H1 (cell line): ENCODE measurements at regions not wholly inside any gene's neighbourhood (a gene's known extent, or its start where the extent isn't known, plus 50 kb on each side); places are given as distances from the start of the nearest gene placed in this dataset.

Source experiments
- CTCF ChIA-PET: fragments of 300-600 bp; sonication (Branson Sonifier 250); formaldehyde crosslinking; loops from one replicate; lab custom pipeline; 2021; ENCODE audit not compliant: partially characterized antibody; lab: Charles Lee
- POLR2A ChIA-PET: fragments of 300-600 bp; sonication (Branson Sonifier 250); formaldehyde crosslinking; loops from one replicate; lab custom pipeline; 2021; ENCODE audit warnings: inconsistent platforms; ENCODE audit not compliant: partially characterized antibody; lab: Charles Lee
- DNase-seq, 2 experiments: peaks; one replicate each; pipeline versions ENCODE4 v3.0.0 to v3.0.0-alpha.2; 2010 to 2022; ENCODE audit warnings: low spot score in 2 of 2, low read depth in 1 of 2, mixed read lengths in 1 of 2
- FAIRE-seq: peaks from 2 replicates; lab custom pipeline; 2011; peaks lifted over from hg19 to GRCh38; lab: Jason Lieb, UNC
- H2AFZ ChIP-seq: 2 replicates; pipeline ENCODE4 v1.8.1; 2012; ENCODE audit warnings: low read length, inconsistent platforms
- H2AK5ac ChIP-seq: 2 replicates; pipeline ENCODE4 v1.6.1; 2013; ENCODE audit warnings: low read depth, low read length
- H2BK120ac ChIP-seq: replicated peaks from 2 replicates; pipeline ENCODE3; 2013; ENCODE audit warnings: low read depth, low read length, inconsistent platforms
- H2BK12ac ChIP-seq: 2 replicates; pipeline ENCODE4 v1.6.1; 2013; ENCODE audit warnings: low read depth, low read length
- H2BK15ac ChIP-seq: 2 replicates; pipeline ENCODE4 v1.6.1; 2013; ENCODE audit warnings: low read length
- H2BK20ac ChIP-seq: 2 replicates; pipeline ENCODE4 v1.6.1; 2013; ENCODE audit warnings: low read length
- H2BK5ac ChIP-seq: 2 replicates; pipeline ENCODE4 v1.6.1; 2013; ENCODE audit warnings: low read depth, low read length
- H3K14ac ChIP-seq: 2 replicates; pipeline ENCODE4 v1.6.1; 2013; ENCODE audit warnings: inconsistent platforms; ENCODE audit not compliant: insufficient read length
- H3K18ac ChIP-seq: 2 replicates; pipeline ENCODE4 v1.6.1; 2013; ENCODE audit warnings: low read length; ENCODE audit errors: extremely low read depth
- H3K23ac ChIP-seq: 2 replicates; pipeline ENCODE4 v1.6.1; 2013; ENCODE audit warnings: inconsistent platforms; ENCODE audit not compliant: insufficient read length
- H3K23me2 ChIP-seq: 2 replicates; pipeline ENCODE4 v1.6.1; 2013; ENCODE audit warnings: low read depth, low read length
- H3K27ac ChIP-seq: 2 replicates; pipeline ENCODE4 v1.6.1; 2011; ENCODE audit warnings: low read depth, low read length, inconsistent platforms
- H3K27me3 ChIP-seq, 4 experiments: replicated peaks in 1 of 4; 1 replicate in 1 of 4; 2 replicates in 3 of 4; pipeline versions ENCODE4 v1.6.1 to v1.8.1; 2011 to 2013; ENCODE audit warnings: low read length in 3 of 4, mild to moderate bottlenecking in 3 of 4, inconsistent platforms in 2 of 4, mixed read lengths in 2 of 4, moderate library complexity in 1 of 4; ENCODE audit not compliant: control insufficient read depth in 3 of 4, insufficient read depth in 3 of 4; ENCODE audit errors: extremely low read depth in 1 of 4
- H3K36me3 ChIP-seq, 4 experiments: 2 replicates each; pipeline versions ENCODE4 v1.6.1 to v1.8.1; 2011 to 2013; ENCODE audit warnings: mild to moderate bottlenecking in 4 of 4, low read length in 3 of 4, moderate library complexity in 2 of 4, control low read depth in 1 of 4, inconsistent platforms in 1 of 4; ENCODE audit not compliant: insufficient read depth in 4 of 4, control insufficient read depth in 2 of 4
- H3K4ac ChIP-seq: replicated peaks from 2 replicates; pipeline ENCODE3; 2013; ENCODE audit warnings: low read length, low read depth, mixed read lengths, inconsistent platforms; ENCODE audit not compliant: insufficient read length
- H3K4me1 ChIP-seq, 4 experiments: replicated peaks in 1 of 4; 1 replicate in 1 of 4; 2 replicates in 3 of 4; pipeline versions ENCODE4 v1.6.1 to v1.8.1; 2011 to 2013; ENCODE audit warnings: low read length in 3 of 4, inconsistent platforms in 2 of 4, mixed read lengths in 1 of 4; ENCODE audit not compliant: insufficient read depth in 4 of 4, control insufficient read depth in 3 of 4
- H3K4me2 ChIP-seq, 2 experiments: 2 replicates each; pipeline versions ENCODE4 v1.6.1 to v1.8.1; 2011 to 2013; ENCODE audit warnings: low read depth in 2 of 2, low read length in 2 of 2, control low read depth in 1 of 2, inconsistent platforms in 1 of 2, mild to moderate bottlenecking in 1 of 2; ENCODE audit not compliant: insufficient read depth in 1 of 2
- H3K4me3 ChIP-seq, 4 experiments: fragments of 200-600, 300-600 bp in 1 of 4; sonication (generic), shearing (Covaris generic), sonication (Bioruptor Twin) in 1 of 4; 2 replicates each; pipeline versions ENCODE4 v1.5.1 to v1.8.1; 2011 to 2016; ENCODE audit warnings: low read length in 4 of 4, low read depth in 3 of 4, control low read depth in 2 of 4, inconsistent platforms in 2 of 4, mild to moderate bottlenecking in 2 of 4, mixed read lengths in 1 of 4, moderate library complexity in 1 of 4; ENCODE audit not compliant: insufficient read depth in 2 of 4; ENCODE audit errors: extremely low read depth in 1 of 4
- H3K56ac ChIP-seq: replicated peaks from 2 replicates; pipeline ENCODE3; 2013; ENCODE audit warnings: low read depth, mild to moderate bottlenecking, mixed read lengths, low read length, inconsistent platforms; ENCODE audit not compliant: insufficient read length
- H3K79me1 ChIP-seq: 2 replicates; pipeline ENCODE4 v1.6.1; 2013; ENCODE audit warnings: low read depth, low read length, control low read depth
- H3K79me2 ChIP-seq, 2 experiments: 2 replicates each; pipeline versions ENCODE4 v1.6.1 to v1.8.1; 2012 to 2013; ENCODE audit warnings: low read length in 2 of 2, mild to moderate bottlenecking in 2 of 2, inconsistent platforms in 1 of 2; ENCODE audit not compliant: insufficient read depth in 2 of 2, control insufficient read depth in 1 of 2
- H3K9ac ChIP-seq, 4 experiments: replicated peaks in 1 of 4; 1 replicate in 1 of 4; 2 replicates in 3 of 4; pipeline versions ENCODE4 v1.6.1 to v1.8.1; 2011 to 2013; ENCODE audit warnings: low read depth in 3 of 4, low read length in 3 of 4, control low read depth in 2 of 4, mild to moderate bottlenecking in 2 of 4, moderate library complexity in 2 of 4, inconsistent platforms in 1 of 4; ENCODE audit errors: extremely low read depth in 1 of 4
- H3K9me3 ChIP-seq, 2 experiments: 2 replicates each; pipeline versions ENCODE4 v1.6.1 to v1.8.1; 2012 to 2013; ENCODE audit warnings: mild to moderate bottlenecking in 2 of 2, moderate library complexity in 2 of 2, control low read depth in 1 of 2, inconsistent platforms in 1 of 2, low read depth in 1 of 2, low read length in 1 of 2, mixed read lengths in 1 of 2; ENCODE audit not compliant: insufficient read depth in 2 of 2
- H4K20me1 ChIP-seq, 2 experiments: replicated peaks in 1 of 2; 2 replicates each; pipeline versions ENCODE3 to v1.8.1; 2011 to 2013; ENCODE audit warnings: inconsistent platforms in 2 of 2, low read length in 2 of 2, mild to moderate bottlenecking in 1 of 2; ENCODE audit not compliant: insufficient read depth in 2 of 2, control insufficient read depth in 1 of 2
- H4K5ac ChIP-seq: 2 replicates; pipeline ENCODE4 v1.6.1; 2013; ENCODE audit warnings: low read length, low read depth, mixed read lengths, inconsistent platforms; ENCODE audit not compliant: insufficient read length
- H4K8ac ChIP-seq: 2 replicates; pipeline ENCODE4 v1.8.0; 2013; ENCODE audit warnings: mild to moderate bottlenecking, moderate library complexity, low read length, inconsistent platforms; ENCODE audit not compliant: insufficient read depth; ENCODE audit errors: extremely low read depth
- H4K91ac ChIP-seq: replicated peaks from 2 replicates; pipeline ENCODE3; 2013; ENCODE audit warnings: low read length, mixed read lengths, inconsistent platforms; ENCODE audit not compliant: insufficient read length
- CEBPB ChIP-seq: IDR thresholded peaks from 2 replicates; pipeline ENCODE4 v1.6.1; 2012; ENCODE audit warnings: low read depth, low read length
- CHD1 ChIP-seq: IDR thresholded peaks from 2 replicates; pipeline ENCODE4 v1.6.1; 2012; ENCODE audit warnings: low read depth, low read length, improper control_type of control experiment
- POLR2A ChIP-seq, 2 experiments: IDR thresholded peaks; 1 replicate in 1 of 2; 2 replicates in 1 of 2; pipeline ENCODE4 v1.6.1; 2011; ENCODE audit warnings: low read depth in 2 of 2, low read length in 2 of 2, mild to moderate bottlenecking in 2 of 2; ENCODE audit errors: control extremely low read depth in 1 of 2
- WGBS, 2 experiments: shearing (Covaris generic) in 1 of 2; methylation state at CpG; one replicate each; pipeline versions ENCODE4 v1.1.6 to v1.1.7; 2013 to 2015; ENCODE audit warnings: low lambda C conversion rate in 2 of 2, mixed read lengths in 2 of 2, inconsistent platforms in 1 of 2, low coverage in 1 of 2, missing lambda C conversion rate in 1 of 2; ENCODE audit not compliant: insufficient replicate concordance in 2 of 2, insufficient coverage in 1 of 2, insufficient read length in 1 of 2; ENCODE audit errors: extremely low coverage in 1 of 2, missing lambda C conversion rate in 1 of 2; 5-methylcytosine and 5-hydroxymethylcytosine counted together

- Histone ChIP-seq H3K4me1 (no peaks in the 10 kb centered on the region), H3K18ac (no peak overlapping the region), H3K4me3 (no peak overlapping the region), H4K91ac (no peak overlapping the region), H2BK120ac (no peak overlapping the region), H3K9ac (no peak overlapping the region), H3K4me2 (no peak overlapping the region), H3K56ac (no peak overlapping the region), H2BK15ac (no peak overlapping the region), H3K36me3 (no peaks in the 10 kb centered on the region), H4K8ac (no peak overlapping the region), H4K5ac (no peak overlapping the region), H2BK20ac (no peak overlapping the region), H4K20me1 (no peaks in the 10 kb centered on the region), H3K27ac (no peak overlapping the region), H2BK5ac (no peak overlapping the region), H3K79me2 (no peaks in the 10 kb centered on the region), H3K9me3 (no peaks in the 10 kb centered on the region), H2AFZ (no peak overlapping the region), H2AK5ac (no peak overlapping the region), H3K14ac (no peak overlapping the region), H3K4ac (no peak overlapping the region), H3K23me2 (no peaks in the 10 kb centered on the region), H2BK12ac (no peak overlapping the region), H3K27me3 (no peaks in the 10 kb centered on the region), H3K79me1 (no peaks in the 10 kb centered on the region), H3K23ac (no peak overlapping the region)
- no peak for FAIRE-seq
- no peak for DNase-seq
- CTCF ChIA-PET = interaction anchor here (1.2 kb wide), 1 partner anchor 47 kb away, joined by 3 read pairs; no protein-coding TSS in a partner anchor
- POLR2A ChIA-PET = no interaction called here
- TF ChIP-seq CEBPB (no peak), CHD1 (no peak), POLR2A (IDR thresholded peaks at IDR 0.05; ENCODE audit: control extremely low read depth in 1 of 2, low read depth in 2 of 2, low read length in 2 of 2) (no peak)
- WGBS, 2 experiments = 79% methylated on average over 8 of the region's 8 CpGs; no CpG with 5 or more reads in 1 of the 2 experiments
Observed at GRCh38 chr14:98226411-98226810, 1045.6 kb downstream of the BCL11B start.
